ENCODE measurements at regions not wholly inside any gene's neighbourhood (a gene's known extent, or its start where the extent isn't known, plus 50 kb on each side); places are given as distances from the start of the nearest gene placed in this dataset.

GRCh38 chr4:113831457-113831856 is 69.9 kb upstream of the CAMK2D start:
- no peak for TF ChIP-seq MYC (IDR thresholded peaks at IDR 0.05; ENCODE audit: low read depth, low read length)
- TF ChIP-seq CTCF (IDR thresholded peaks at IDR 0.05; ENCODE audit: low read depth, low read length): no peak

Measured in NB4 (cell line).